ENCODE measurements at regions not wholly inside any gene's neighbourhood (a gene's known extent, or its start where the extent isn't known, plus 50 kb on each side); places are given as distances from the start of the nearest gene placed in this dataset.

GRCh38 chr16:86909359-86910160 is 331.2 kb downstream of the FOXL1 start:
- Histone ChIP-seq H3K4me3 (no peak overlapping the region), H3K27ac (no peak overlapping the region)
- TF ChIP-seq, protein P1, sequence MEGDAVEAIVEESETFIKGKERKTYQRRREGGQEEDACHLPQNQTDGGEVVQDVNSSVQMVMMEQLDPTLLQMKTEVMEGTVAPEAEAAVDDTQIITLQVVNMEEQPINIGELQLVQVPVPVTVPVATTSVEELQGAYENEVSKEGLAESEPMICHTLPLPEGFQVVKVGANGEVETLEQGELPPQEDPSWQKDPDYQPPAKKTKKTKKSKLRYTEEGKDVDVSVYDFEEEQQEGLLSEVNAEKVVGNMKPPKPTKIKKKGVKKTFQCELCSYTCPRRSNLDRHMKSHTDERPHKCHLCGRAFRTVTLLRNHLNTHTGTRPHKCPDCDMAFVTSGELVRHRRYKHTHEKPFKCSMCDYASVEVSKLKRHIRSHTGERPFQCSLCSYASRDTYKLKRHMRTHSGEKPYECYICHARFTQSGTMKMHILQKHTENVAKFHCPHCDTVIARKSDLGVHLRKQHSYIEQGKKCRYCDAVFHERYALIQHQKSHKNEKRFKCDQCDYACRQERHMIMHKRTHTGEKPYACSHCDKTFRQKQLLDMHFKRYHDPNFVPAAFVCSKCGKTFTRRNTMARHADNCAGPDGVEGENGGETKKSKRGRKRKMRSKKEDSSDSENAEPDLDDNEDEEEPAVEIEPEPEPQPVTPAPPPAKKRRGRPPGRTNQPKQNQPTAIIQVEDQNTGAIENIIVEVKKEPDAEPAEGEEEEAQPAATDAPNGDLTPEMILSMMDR (IDR thresholded peaks at IDR 0.05), result no peak
- no peak for DNase-seq (ENCODE audit: low spot score)

DNA sequence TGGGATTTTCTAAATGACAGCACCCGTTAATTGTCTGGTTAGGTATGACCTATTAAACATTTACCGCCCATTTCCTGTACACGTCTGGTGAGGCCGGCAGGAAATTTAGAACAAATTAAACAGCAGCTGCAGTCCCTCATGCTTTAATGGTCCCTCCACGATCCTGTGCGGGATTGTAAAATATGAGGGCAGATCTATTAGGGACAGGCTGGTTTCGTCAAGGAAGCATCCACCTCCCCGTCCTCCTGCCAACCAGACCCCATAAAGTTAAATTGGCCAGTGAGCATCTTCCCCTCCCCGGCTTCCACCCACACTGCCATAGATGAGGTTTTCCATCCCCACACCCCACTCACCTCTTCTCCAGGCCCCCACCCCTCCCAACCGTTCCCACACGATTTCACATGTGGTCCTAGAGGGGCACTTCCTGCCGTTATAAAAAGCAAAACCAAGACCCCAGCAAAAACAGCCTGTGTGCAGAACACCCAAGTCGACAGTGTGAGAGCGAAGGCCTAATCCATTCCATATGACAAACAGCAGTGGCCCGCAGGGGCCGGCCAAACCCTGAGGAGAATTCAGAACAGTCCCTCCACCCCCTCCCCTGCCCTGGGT is 331.9 kb downstream of the FOXL1 start:
- no peak for DNase-seq (ENCODE audit: low spot score)
- Histone ChIP-seq H3K27ac (no peak overlapping the region), H3K4me3 (no peak overlapping the region)
- TF ChIP-seq, protein P1 (IDR thresholded peaks at IDR 0.05), result no peak

DNA sequence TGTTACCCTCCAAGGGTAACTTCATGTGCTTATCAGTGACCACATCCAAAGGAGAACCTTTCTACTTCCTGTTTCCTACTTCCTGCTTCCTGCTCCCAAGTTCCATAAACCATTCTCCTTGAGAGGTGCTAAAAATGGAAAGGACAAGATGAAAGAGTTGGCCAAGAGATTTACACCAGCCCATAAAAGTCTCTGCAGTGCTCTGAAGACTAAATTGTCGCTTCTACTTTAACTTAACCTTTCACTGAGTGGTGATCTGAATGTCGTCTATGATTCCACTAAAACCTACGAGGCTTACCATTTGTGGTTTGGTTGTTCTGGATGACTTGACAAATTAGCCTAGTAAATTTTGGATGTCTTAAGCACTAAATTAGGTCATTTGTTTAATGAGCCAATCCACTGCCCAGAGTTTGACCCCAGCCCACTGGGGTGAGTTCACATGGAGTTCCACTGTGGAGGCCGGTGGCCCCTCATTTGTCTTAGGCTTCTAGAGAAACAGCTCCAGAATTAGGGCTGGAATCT is 333.1 kb downstream of the FOXL1 start:
- Histone ChIP-seq H3K4me3 (no peak overlapping the region), H3K27ac (no peak overlapping the region)
- no peak for DNase-seq (ENCODE audit: low spot score)
- TF ChIP-seq, protein P1 (IDR thresholded peaks at IDR 0.05), result no peak

DNA sequence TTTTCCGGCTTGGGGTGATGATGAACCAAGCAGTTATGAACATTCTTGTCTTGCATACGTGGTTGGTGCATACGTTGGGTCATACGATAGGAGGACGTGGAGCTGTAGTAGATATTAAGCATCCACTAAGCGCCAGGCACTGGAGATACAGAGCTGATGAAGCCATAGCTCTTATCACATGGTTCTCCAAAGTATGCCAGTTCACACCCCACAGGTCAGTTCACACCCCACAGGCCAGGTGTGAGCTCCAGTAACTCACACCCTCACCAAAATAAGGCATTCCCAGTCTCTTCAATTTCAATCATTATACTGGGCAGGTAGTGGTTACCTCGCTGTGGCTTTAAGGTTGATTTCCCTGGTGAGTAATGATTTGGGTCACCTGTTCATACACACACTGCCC is 335.5 kb downstream of the FOXL1 start:
- no peak overlapping the region for H3K27ac ChIP-seq

DNA sequence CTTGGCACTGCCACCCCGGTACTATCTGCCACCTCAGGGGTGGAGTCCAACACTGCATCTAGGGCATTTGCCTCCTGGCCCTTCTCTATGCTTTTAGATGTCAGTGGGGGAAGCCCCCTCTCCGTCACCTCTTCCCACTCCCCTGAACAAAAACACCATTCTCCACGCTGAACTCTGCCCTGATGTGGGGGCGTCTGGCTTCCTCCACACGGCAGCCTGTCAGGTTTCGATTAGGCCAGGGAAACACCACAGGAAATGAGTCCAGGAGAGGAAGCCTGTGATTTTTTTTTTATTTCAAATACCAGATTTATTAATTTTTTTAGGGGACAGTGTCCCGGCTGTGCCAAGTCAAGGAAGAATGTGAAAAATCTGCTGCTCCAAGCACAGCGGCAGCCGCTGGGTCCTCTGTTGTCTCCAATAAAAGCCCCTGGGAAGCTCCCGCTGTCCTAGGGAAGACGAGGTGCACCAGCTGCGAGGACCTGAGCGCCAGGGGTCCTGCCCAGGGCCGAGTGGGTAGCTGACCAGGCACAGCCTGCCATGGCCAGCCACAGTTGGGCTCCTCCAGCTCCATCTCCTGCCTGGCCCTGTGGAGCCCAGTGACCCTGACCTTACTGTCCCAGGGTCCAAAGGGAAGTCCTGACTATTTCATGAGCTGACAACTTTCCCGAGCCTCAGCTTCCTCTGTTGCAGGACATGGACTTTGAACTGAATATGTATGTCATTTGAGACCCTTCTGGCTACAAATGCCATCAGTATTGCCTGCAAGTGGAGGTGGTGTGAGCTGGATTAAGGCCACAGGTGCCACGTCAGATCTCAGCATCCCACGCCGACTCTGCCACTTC is 336.7 kb downstream of the FOXL1 start:
- TF ChIP-seq, protein P1 (IDR thresholded peaks at IDR 0.05), result no peak
- Histone ChIP-seq H3K4me3 (no peak overlapping the region), H3K27ac (no peak overlapping the region)
- no peak for DNase-seq (ENCODE audit: low spot score)

More for the DNA sequence above, 335.5 kb downstream of the FOXL1 start:
- H3K4me3 ChIP-seq, result no peak overlapping the region
- TF ChIP-seq, protein P1 (IDR thresholded peaks at IDR 0.05), result no peak
- DNase-seq (ENCODE audit: low spot score), result no peak

GRCh38 chr16:86917471-86918365 is 339.4 kb downstream of the FOXL1 start:
- H3K4me3 ChIP-seq, result no peak overlapping the region

More at GRCh38 chr16:86917471-86918365, 339.4 kb downstream of the FOXL1 start:
- no peak overlapping the region for H3K27ac ChIP-seq
- DNase-seq (ENCODE audit: low spot score), result no peak
- TF ChIP-seq, protein P1 (IDR thresholded peaks at IDR 0.05), result no peak

Measured in coronary artery (tissue), 2 donors.